HG03097 (cell line): ENCODE measurements at regions not wholly inside any gene's neighbourhood (a gene's known extent, or its start where the extent isn't known, plus 50 kb on each side); places are given as distances from the start of the nearest gene placed in this dataset.

ENCODE experiments used
- ATAC-seq: cut with Tn5 transposase; IDR thresholded peaks from one replicate; pipeline ENCODE4 v1.9.1; 2021; ENCODE audit not compliant: unreplicated experiment, low FRiP score

GRCh38 chr6:51502996-51503395 lies 584.4 kb downstream of the PKHD1 start:
- no peak for ATAC-seq

GRCh38 chr6:51505434-51505833 lies 582.0 kb downstream of the PKHD1 start:
- ATAC-seq, result no peak

- no peak for ATAC-seq
Observed at GRCh38 chr6:51509597-51509996, 577.8 kb downstream of the PKHD1 start.

GRCh38 chr6:51511081-51511480 lies 576.3 kb downstream of the PKHD1 start:
- ATAC-seq, result no peak

GRCh38 chr6:51513891-51514747 lies 573.3 kb downstream of the PKHD1 start:
- ATAC-seq, result no peak

- ATAC-seq, result no peak
Observed at GRCh38 chr6:51514748-51515402, 572.5 kb downstream of the PKHD1 start.

- ATAC-seq, result no peak
Observed at GRCh38 chr6:51526049-51526448, 561.4 kb downstream of the PKHD1 start.

- no peak for ATAC-seq
Observed at GRCh38 chr6:51526922-51527321, 560.5 kb downstream of the PKHD1 start.

GRCh38 chr6:51528556-51528955 lies 558.9 kb downstream of the PKHD1 start:
- no peak for ATAC-seq

GRCh38 chr6:51529240-51529639 lies 558.2 kb downstream of the PKHD1 start:
- no peak for ATAC-seq

- no peak for ATAC-seq
Observed at GRCh38 chr6:51531623-51532022, 555.8 kb downstream of the PKHD1 start.

- ATAC-seq, result no peak
Observed at GRCh38 chr6:51533962-51534361, 553.5 kb downstream of the PKHD1 start.

- no peak for ATAC-seq
Observed at GRCh38 chr6:51535327-51535726, 552.1 kb downstream of the PKHD1 start.

- no peak for ATAC-seq
Observed at GRCh38 chr6:51536728-51537127, 550.7 kb downstream of the PKHD1 start.

- no peak for ATAC-seq
Observed at GRCh38 chr6:51541847-51542246, 545.6 kb downstream of the PKHD1 start.

- no peak for ATAC-seq
Observed at GRCh38 chr6:51542475-51542874, 544.9 kb downstream of the PKHD1 start.

GRCh38 chr6:51550243-51550642 lies 537.2 kb downstream of the PKHD1 start:
- no peak for ATAC-seq

- no peak for ATAC-seq
Observed at GRCh38 chr6:51552435-51552834, 535.0 kb downstream of the PKHD1 start.

- ATAC-seq, result no peak
Observed at GRCh38 chr6:51553246-51554015, 534.0 kb downstream of the PKHD1 start.

GRCh38 chr6:51554029-51554428 lies 533.4 kb downstream of the PKHD1 start:
- ATAC-seq, result no peak

GRCh38 chr6:51559059-51559458 lies 528.4 kb downstream of the PKHD1 start:
- ATAC-seq, result no peak
